UCSD-AML1 (cell line): ENCODE measurements at regions not wholly inside any gene's neighbourhood (a gene's known extent, or its start where the extent isn't known, plus 50 kb on each side); places are given as distances from the start of the nearest gene placed in this dataset.
"Not testable (repeated sequence)": the region's sequence is repeated elsewhere in the genome, so short reads cannot be mapped to it uniquely, and the experiment has no call there.

Source experiments
- DNase-seq: peaks from one replicate; lab custom pipeline; 2025; ENCODE audit not compliant: unreplicated experiment; lab: John Stamatoyannopoulos, UW

GRCh38 chr12:13404631-13405473 lies 208.3 kb downstream of the EMP1 start:
- no peak for DNase-seq

- DNase-seq: no peak
These were observed 207.6 kb downstream of the EMP1 start for GRCh38 chr12:13404111-13404628.

GRCh38 chr12:13391375-13391774 lies 194.8 kb downstream of the EMP1 start:
- DNase-seq: not testable (repeated sequence)

- no peak for DNase-seq
These were observed 194.4 kb downstream of the EMP1 start for GRCh38 chr12:13390918-13391317.

- no peak for DNase-seq
These were observed 193.9 kb downstream of the EMP1 start for GRCh38 chr12:13390381-13390861.

GRCh38 chr12:13387101-13387500 lies 190.6 kb downstream of the EMP1 start:
- no peak for DNase-seq

GRCh38 chr12:13386323-13387039 lies 190.0 kb downstream of the EMP1 start:
- no peak for DNase-seq

- DNase-seq: no peak
These were observed 186.9 kb downstream of the EMP1 start for GRCh38 chr12:13383379-13383778.

- no peak for DNase-seq
These were observed 183.8 kb downstream of the EMP1 start for GRCh38 chr12:13380297-13380696.

GRCh38 chr12:13379531-13380188 lies 183.1 kb downstream of the EMP1 start:
- no peak for DNase-seq

GRCh38 chr12:13377698-13378097 lies 181.2 kb downstream of the EMP1 start:
- DNase-seq: no peak

GRCh38 chr12:13376610-13377373 lies 180.3 kb downstream of the EMP1 start:
- no peak for DNase-seq

- no peak for DNase-seq
These were observed 179.2 kb downstream of the EMP1 start for GRCh38 chr12:13375583-13376345.

GRCh38 chr12:13374793-13375192 lies 178.3 kb downstream of the EMP1 start:
- no peak for DNase-seq

GRCh38 chr12:13373803-13374202 lies 177.3 kb downstream of the EMP1 start:
- no peak for DNase-seq

GRCh38 chr12:13373131-13373530 lies 176.6 kb downstream of the EMP1 start:
- no peak for DNase-seq

GRCh38 chr12:13372386-13372785 lies 175.9 kb downstream of the EMP1 start:
- no peak for DNase-seq

- DNase-seq: no peak
These were observed 175.3 kb downstream of the EMP1 start for GRCh38 chr12:13371797-13372196.

- no peak for DNase-seq
These were observed 174.8 kb downstream of the EMP1 start for GRCh38 chr12:13371367-13371766.

GRCh38 chr12:13369474-13370056 lies 173.0 kb downstream of the EMP1 start:
- DNase-seq: no peak
